IgD-negative memory B cell (primary cell): ENCODE measurements at regions not wholly inside any gene's neighbourhood (a gene's known extent, or its start where the extent isn't known, plus 50 kb on each side); places are given as distances from the start of the nearest gene placed in this dataset.
"Not testable (repeated sequence)": the region's sequence is repeated elsewhere in the genome, so short reads cannot be mapped to it uniquely, and the experiment has no call there.

Experiments
- H3K27ac Mint-ChIP-seq, 3 donors: one replicate each; pipeline ENCODE4 v1.8.0; 2020 to 2022; ENCODE audit warnings: mild to moderate bottlenecking in 3 of 3, mixed read lengths in 3 of 3, moderate library complexity in 1 of 3
- H3K27me3 Mint-ChIP-seq: one replicate; pipeline ENCODE4 v1.8.0; 2021; ENCODE audit warnings: mixed read lengths
- H3K36me3 Mint-ChIP-seq: one replicate; pipeline ENCODE4 v1.8.0; 2020; ENCODE audit warnings: mild to moderate bottlenecking, mixed read lengths
- H3K4me1 Mint-ChIP-seq, 3 donors: one replicate each; pipeline ENCODE4 v1.8.0; 2020 to 2022; ENCODE audit warnings: mixed read lengths in 3 of 3, mild to moderate bottlenecking in 1 of 3
- H3K4me3 Mint-ChIP-seq, 4 donors: one replicate each; pipeline ENCODE4 v1.8.0; 2020 to 2022; ENCODE audit warnings: mild to moderate bottlenecking in 4 of 4, mixed read lengths in 4 of 4, moderate library complexity in 3 of 4
- H3K9me3 Mint-ChIP-seq, 3 donors: one replicate each; pipeline ENCODE4 v1.8.0; 2020 to 2021; ENCODE audit warnings: mixed read lengths in 3 of 3, mild to moderate bottlenecking in 1 of 3

DNA sequence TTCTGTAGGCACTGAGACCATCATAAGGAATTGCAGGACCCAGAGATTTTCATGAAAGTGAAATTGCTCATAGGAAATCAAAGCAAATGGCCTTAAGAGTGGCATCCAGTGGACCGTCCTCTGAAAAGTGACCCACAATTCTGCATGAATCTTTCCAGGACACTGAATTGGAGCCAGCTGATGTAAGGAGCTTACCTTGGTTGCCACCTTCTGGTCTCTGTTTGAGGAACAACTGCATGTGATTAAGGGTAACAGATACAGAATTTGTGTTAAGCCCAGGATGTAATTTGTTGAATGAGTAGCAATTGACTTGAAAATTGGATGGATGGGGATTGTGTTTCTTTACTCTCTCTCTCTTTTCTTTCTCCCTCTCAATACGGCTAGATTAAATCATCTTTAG is 49.9 kb upstream of the GAS1 start:
- Mint-ChIP-seq H3K9me3 (no peaks in the 10 kb centered on the region), H3K27ac (no peak overlapping the region)

DNA sequence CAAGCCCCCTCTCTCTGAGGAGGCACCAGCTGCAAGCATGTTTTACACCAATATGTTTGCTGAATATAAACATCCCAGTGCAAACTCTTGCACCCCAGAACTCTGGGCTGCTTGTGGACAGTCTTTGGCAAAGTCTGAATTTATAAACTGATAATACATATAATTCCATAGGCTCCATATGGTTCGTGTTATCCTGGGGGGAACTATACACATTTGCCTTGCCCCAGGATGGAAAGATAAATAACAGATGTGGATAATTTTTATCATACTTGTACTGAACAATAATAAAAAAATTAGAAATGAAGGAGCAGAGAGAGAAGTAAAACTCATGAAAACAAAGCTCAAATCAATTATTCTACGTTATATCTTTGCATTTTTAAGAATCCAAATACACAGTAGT is 50.6 kb upstream of the GAS1 start:
- Mint-ChIP-seq H3K9me3 (peaks cover 0 to 3% (median 0%) of the 10 kb centered on the region in 3 donors), H3K27ac (no peak overlapping the region)

More for the DNA sequence above, 49.9 kb upstream of the GAS1 start:
- H3K27me3 Mint-ChIP-seq, result no peaks in the 10 kb centered on the region
- no peaks in the 10 kb centered on the region for H3K4me1 Mint-ChIP-seq
- no peaks in the 10 kb centered on the region for H3K36me3 Mint-ChIP-seq
- no peak overlapping the region for H3K4me3 Mint-ChIP-seq

DNA sequence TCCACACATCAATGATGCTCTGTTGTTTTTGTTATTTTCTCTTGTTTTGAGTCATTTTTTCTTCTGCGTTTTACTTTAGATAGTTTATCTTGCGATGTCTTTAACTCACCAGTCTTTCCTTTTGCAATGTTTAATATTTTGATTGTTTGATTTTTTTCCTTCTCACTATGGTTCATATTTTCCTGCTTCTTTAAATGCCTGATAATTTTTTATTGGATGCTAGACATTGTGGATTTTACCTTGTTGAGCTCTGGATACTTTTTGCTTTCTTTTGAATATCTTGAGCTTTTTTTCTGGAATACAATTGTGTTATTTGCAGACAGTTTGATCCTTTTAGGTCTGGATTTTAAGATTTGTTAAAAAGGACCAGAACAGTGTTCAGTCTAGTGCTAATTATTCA is 55.2 kb upstream of the GAS1 start:
- Mint-ChIP-seq H3K4me3 (no peak overlapping the region), H3K27ac (no peak overlapping the region), H3K9me3 (peaks cover 0 to 3% (median 2%) of the 10 kb centered on the region in 3 donors), H3K27me3 (peaks cover 5% of the 10 kb centered on the region), H3K4me1 (no peaks in the 10 kb centered on the region), H3K36me3 (no peaks in the 10 kb centered on the region)

More for the DNA sequence above, 50.6 kb upstream of the GAS1 start:
- H3K4me1 Mint-ChIP-seq, result no peaks in the 10 kb centered on the region
- no peaks in the 10 kb centered on the region for H3K36me3 Mint-ChIP-seq
- H3K27me3 Mint-ChIP-seq, result peaks cover 4% of the 10 kb centered on the region
- no peak overlapping the region for H3K4me3 Mint-ChIP-seq

DNA sequence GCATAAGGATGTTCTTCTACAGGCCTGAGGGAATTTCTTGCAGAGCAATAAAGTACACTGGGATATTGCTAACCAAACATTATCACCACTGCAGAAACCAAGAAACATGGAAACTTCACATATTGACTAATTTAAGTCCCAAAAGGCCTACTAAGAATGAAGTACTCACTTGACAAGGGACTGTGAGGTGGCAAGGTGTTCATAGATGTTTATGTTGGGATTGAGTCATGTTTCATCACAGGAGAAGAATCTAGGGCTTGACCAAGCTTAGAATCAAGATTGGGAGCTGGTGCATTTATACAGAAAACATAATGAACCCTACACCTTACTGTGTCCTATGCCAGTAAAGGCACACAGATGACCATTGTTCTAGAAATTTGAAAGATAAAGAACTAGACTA is 56.7 kb upstream of the GAS1 start:
- Mint-ChIP-seq H3K4me1 (no peaks in the 10 kb centered on the region), H3K4me3 (no peak overlapping the region), H3K9me3 (peaks cover 0 to 3% (median 2%) of the 10 kb centered on the region in 3 donors)

DNA sequence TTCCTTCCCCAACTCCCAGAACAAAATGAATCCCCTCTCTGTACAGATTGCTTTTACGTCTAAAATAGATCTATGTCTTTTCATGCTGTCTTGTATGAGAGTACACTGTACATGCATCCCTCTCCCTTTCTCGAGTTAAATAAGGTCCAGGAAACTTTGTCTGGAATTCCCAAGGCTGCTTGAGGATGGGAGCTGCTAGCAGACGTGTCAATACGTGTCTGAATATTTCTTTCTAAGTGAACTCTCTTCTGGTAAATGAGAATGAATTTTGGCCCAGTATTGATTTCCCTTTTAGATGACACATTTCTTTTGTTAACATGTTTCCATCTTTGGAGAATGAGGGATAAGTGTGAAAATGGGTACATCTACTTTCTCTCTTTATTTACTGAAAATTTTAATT is 59.6 kb upstream of the GAS1 start:
- Mint-ChIP-seq H3K27ac (no peak overlapping the region), H3K9me3 (peaks cover 0 to 3% (median 2%) of the 10 kb centered on the region in 3 donors)

More for the DNA sequence above, 56.7 kb upstream of the GAS1 start:
- Mint-ChIP-seq H3K27ac (no peak overlapping the region), H3K27me3 (peaks cover 5% of the 10 kb centered on the region), H3K36me3 (no peaks in the 10 kb centered on the region)

DNA sequence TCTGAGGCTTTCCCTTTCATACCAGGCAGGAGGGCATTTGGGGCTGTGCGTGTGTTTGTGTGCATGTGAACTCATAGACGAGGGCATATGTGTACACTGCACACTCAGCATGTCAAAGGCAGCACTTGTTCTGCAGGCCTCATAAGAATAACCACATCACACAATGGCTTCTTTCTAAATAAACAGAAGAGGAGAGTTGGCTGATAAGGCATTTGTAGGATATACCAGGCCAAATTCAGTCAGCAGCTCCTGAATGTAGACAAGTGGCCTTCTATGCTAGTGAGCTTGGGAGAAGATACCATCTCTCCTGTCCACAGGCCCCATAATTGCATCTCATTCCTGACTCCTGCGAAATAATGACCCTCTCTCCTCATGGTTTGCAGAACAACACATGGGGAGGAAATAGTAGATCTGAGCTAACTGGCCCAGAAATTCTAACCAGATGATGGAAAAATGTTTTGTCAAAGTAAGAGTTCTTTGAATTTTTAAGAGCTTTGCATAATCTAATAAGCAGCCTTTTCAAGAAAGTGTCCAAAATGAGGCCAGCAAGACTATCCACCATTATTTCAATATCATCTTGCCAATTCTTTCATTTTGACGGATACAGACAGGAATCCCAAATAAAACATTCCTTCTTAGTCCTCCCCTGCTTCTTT is 60.5 kb upstream of the GAS1 start:
- no peaks in the 10 kb centered on the region for H3K36me3 Mint-ChIP-seq
- peaks cover 0 to 2% (median 0%) of the 10 kb centered on the region in 3 donors for H3K9me3 Mint-ChIP-seq
- H3K27me3 Mint-ChIP-seq, result peaks cover 1% of the 10 kb centered on the region
- no peaks in the 10 kb centered on the region for H3K4me1 Mint-ChIP-seq
- H3K4me3 Mint-ChIP-seq, result no peak overlapping the region
- H3K27ac Mint-ChIP-seq, result no peak overlapping the region

More for the DNA sequence above, 59.6 kb upstream of the GAS1 start:
- Mint-ChIP-seq H3K4me3 (no peak overlapping the region), H3K27me3 (peaks cover 5% of the 10 kb centered on the region), H3K4me1 (no peaks in the 10 kb centered on the region), H3K36me3 (no peaks in the 10 kb centered on the region)

DNA sequence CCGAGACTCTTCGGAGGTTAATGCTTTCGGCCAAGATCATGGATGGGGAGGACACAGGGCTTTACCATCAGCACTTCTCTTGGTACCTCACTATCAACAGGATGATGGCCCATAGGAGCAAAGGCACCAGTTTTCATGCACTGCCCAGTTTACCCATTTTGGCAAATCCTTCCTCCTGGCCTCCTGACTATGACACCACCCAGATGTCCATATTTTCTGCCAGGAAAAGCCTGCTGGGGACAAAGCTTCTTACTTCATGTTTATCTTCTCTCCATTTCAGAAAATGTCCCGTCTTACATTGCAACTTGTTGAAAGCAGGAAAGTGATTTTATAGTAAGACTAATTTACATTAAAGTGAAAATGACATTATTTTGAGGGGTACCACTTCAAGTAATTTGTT is 61.4 kb upstream of the GAS1 start:
- H3K4me3 Mint-ChIP-seq, result no peak overlapping the region
- peaks cover 1% of the 10 kb centered on the region for H3K27me3 Mint-ChIP-seq
- H3K9me3 Mint-ChIP-seq, result peaks cover 0 to 2% (median 0%) of the 10 kb centered on the region in 3 donors
- no peaks in the 10 kb centered on the region for H3K4me1 Mint-ChIP-seq
- no peaks in the 10 kb centered on the region for H3K36me3 Mint-ChIP-seq
- H3K27ac Mint-ChIP-seq, result no peak overlapping the region

DNA sequence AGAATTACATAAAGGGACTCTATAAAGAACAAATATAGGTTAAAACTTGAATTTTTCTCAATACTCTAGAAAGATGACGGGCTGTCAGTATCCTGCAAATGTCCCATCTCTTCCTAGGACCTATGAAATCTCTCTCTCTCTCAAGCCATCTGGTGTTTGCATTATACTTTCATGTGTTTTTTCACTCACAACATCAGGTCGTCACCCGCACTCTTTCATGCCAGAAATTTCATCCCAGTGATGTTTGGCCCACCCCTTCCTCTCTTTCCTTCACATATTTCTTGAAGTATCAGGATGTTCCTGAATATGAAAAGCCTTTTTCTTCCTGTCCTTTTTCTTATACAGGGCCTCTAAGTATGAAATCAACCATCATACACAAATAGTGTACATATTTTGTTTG is 63.3 kb upstream of the GAS1 start:
- Mint-ChIP-seq H3K4me3 (no peak overlapping the region), H3K27me3 (no peaks in the 10 kb centered on the region), H3K36me3 (no peaks in the 10 kb centered on the region), H3K9me3 (no peaks in the 10 kb centered on the region), H3K4me1 (no peaks in the 10 kb centered on the region), H3K27ac (no peak overlapping the region)

DNA sequence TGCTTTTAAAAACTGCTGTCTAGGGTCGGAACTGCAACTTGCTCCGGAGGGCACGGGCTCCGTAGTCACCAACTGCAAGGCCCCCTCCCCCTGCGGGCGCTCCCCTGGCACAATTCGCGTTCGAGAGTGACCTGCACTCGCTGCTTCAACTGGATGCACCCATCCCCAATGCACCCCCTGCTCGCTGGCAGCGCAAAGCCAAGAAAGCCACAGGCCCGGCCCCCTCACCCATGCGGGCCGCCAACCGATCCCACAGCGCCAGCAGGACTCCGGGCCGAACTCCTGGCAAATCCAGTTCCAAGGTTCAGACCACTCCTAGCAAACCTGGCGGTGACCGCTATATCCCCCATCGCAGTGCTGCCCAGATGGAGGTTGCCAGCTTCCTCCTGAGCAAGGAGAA is 64.2 kb upstream of the GAS1 start:
- Mint-ChIP-seq H3K9me3 (no peaks in the 10 kb centered on the region), H3K27me3 (no peaks in the 10 kb centered on the region), H3K4me3 (no peak overlapping the region), H3K4me1 (no peaks in the 10 kb centered on the region), H3K36me3 (no peaks in the 10 kb centered on the region), H3K27ac (no peak overlapping the region)

DNA sequence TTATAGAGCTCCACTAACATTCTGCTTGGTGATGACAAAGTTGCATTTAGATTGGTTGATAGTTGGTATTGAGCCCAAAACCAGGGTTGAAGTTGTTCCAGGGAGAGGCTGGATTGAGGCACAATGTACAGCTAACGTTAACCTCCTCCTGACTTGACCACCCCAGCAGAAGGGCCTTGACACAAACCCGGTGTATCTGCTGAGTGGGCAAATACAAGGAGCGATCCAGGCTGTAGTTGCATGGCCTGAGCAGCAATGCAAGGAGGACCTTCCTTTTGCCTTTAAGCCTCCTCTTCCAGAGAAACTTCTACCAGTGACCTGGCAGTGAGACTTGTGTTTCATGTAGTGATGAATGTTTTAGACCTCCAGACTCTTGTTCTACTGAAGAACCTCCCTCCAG is 66.2 kb upstream of the GAS1 start:
- no peak overlapping the region for H3K27ac Mint-ChIP-seq
- no peaks in the 10 kb centered on the region for H3K27me3 Mint-ChIP-seq
- H3K4me1 Mint-ChIP-seq, result no peaks in the 10 kb centered on the region
- H3K36me3 Mint-ChIP-seq, result no peaks in the 10 kb centered on the region
- H3K4me3 Mint-ChIP-seq, result no peak overlapping the region
- H3K9me3 Mint-ChIP-seq, result peaks cover 0 to 6% (median 1%) of the 10 kb centered on the region in 3 donors

DNA sequence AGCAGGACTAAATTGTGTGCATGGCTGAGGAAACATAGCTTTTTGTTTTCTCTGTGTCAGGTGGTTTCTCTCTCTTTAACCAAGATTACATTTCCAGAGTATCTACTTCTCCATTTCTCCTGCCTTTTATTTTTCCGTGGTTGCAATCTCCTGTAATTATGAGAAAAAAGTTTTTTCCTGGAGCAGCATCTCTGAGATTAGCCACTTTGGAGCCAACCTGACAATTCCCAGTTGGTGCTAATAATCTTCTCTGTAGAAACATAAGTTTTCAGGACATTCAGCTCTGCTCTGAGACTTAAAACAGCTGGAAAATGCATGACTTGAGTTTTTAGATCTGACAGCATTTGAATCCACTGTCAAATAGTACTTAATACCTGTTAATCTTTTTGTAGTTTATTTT is 67.1 kb upstream of the GAS1 start:
- Mint-ChIP-seq H3K4me1 (no peaks in the 10 kb centered on the region), H3K4me3 (no peak overlapping the region), H3K36me3 (no peaks in the 10 kb centered on the region), H3K27me3 (no peaks in the 10 kb centered on the region), H3K27ac (no peak overlapping the region), H3K9me3 (peaks cover 0 to 6% (median 1%) of the 10 kb centered on the region in 3 donors)

DNA sequence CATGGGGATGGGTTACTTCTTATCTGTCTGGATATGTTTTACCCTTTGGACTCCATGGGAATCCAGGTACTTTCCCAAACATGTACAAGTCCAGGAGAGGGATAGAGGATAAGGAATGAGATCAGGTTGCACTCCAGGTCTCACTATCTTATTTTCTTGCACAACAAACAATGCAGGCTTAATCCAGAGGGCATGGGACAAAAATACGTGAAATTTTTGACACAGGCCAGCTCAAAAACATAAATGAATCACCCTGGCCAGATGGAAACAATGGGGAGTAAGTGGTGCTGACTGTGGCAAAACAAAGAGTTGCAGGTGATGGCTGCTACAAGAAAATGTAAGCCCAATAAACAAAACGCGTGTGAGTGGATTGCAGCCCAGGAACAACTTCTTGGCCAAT is 69.4 kb upstream of the GAS1 start:
- H3K4me1 Mint-ChIP-seq, result no peaks in the 10 kb centered on the region
- no peaks in the 10 kb centered on the region for H3K36me3 Mint-ChIP-seq
- H3K27ac Mint-ChIP-seq, result no peak overlapping the region
- no peaks in the 10 kb centered on the region for H3K27me3 Mint-ChIP-seq
- H3K4me3 Mint-ChIP-seq, result no peak overlapping the region
- peaks cover 0 to 6% (median 1%) of the 10 kb centered on the region in 3 donors for H3K9me3 Mint-ChIP-seq

DNA sequence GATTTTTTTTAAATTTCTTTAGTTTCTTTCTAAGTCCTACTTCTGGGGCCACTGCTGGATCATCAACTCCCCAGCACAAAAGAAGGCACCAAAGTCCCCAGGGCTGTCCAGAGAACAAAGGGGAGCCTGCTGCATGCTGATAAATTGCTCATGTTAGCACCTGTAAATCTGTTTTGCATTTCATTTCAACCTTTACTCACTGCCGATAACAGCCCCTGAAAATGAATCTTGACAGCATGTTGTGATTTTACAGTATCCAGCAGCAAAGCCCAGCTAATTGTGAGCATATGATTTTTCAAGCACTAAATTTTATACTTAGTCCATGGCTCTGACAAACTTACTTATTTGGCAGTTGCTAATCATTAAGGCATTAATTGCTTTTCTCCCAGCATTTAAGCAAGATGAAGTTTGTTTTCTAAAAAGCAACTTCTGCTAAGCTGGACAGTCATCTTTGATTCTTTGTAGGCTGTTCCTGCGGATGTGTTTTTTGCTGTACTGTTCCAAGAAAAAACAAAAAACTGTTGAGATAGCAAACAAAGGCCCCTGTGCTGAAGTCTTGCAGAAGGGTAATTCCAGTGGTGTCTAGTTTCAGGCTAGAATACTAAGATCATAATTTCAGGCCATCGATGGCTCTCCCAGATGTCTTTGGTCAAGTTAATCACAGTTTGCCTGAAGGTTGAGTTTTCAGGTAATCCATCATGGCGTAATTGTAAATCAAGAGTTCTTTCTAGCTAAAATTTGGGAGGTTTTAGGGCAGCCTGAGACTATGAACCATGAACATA is 73.1 kb upstream of the GAS1 start:
- H3K4me1 Mint-ChIP-seq, result no peaks in the 10 kb centered on the region
- H3K27ac Mint-ChIP-seq, result no peak overlapping the region
- peaks cover 4% of the 10 kb centered on the region for H3K27me3 Mint-ChIP-seq
- H3K36me3 Mint-ChIP-seq, result no peaks in the 10 kb centered on the region
- no peak overlapping the region for H3K4me3 Mint-ChIP-seq
- H3K9me3 Mint-ChIP-seq, result peaks cover 0 to 6% (median 3%) of the 10 kb centered on the region in 3 donors

DNA sequence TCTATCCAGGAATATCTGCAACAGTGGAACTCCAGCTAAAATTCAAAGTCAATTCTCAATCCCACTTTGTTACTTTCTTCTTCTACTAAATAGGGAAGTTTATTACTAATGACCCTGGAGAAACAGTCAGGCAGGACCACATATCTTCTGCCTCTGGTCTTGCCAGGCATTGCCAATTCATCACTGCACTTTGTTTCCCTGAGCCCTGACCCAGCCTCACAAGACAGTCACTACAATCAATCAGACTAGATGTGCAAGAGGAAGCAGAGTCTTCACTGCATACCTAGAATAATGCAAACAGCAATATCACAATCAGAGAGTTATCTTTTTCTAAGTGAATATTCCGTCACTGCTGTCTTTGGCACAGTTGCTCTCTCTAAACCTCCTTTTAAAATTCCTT is 74.9 kb upstream of the GAS1 start:
- Mint-ChIP-seq H3K4me1 (no peaks in the 10 kb centered on the region), H3K27ac (no peak overlapping the region), H3K4me3 (no peak overlapping the region), H3K36me3 (no peaks in the 10 kb centered on the region), H3K9me3 (peaks cover 0 to 6% (median 3%) of the 10 kb centered on the region in 3 donors), H3K27me3 (peaks cover 6% of the 10 kb centered on the region)

DNA sequence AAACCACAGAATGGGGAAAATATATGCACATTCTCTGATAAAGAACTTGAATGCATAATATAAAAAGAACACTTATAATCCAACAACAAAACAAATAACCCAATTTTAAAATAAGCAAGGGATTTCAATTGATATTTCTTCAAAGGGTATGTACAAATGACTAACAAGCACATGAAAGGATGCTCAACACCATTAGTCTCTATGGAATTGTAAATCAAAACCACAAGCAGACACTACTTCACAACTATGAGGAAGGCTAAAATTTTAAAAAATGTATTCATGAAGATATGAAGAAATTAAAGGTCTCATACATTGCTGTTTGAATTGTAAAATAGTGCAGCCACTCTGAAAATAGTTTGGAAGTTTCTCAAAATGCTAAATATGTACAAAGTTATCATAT is 78.9 kb upstream of the GAS1 start:
- no peak overlapping the region for H3K27ac Mint-ChIP-seq
- H3K36me3 Mint-ChIP-seq, result no peaks in the 10 kb centered on the region
- H3K4me3 Mint-ChIP-seq, result no peak overlapping the region
- peaks cover 0 to 6% (median 0%) of the 10 kb centered on the region in 3 donors for H3K9me3 Mint-ChIP-seq
- no peaks in the 10 kb centered on the region for H3K4me1 Mint-ChIP-seq
- peaks cover 7% of the 10 kb centered on the region for H3K27me3 Mint-ChIP-seq

DNA sequence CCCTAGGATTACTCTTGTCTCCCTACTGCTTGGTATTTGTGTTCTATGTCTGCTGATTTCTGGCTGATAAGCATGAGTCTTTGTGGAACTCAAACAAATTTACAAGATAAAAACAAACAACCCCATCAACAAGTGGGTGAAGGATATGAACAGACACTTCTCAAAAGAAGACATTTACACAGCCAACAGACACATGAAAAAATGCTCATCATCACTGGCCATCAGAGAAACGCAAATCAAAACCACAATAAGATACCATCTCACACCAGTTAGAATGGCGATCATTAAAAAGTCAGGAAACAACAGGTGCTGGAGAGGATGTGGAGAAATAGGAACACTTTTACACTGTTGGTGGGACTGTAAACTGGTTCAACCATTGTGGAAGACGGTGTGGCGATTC is 81.5 kb upstream of the GAS1 start:
- H3K9me3 Mint-ChIP-seq, H3K4me1 Mint-ChIP-seq, H3K27ac Mint-ChIP-seq, H3K4me3 Mint-ChIP-seq, H3K36me3 Mint-ChIP-seq, H3K27me3 Mint-ChIP-seq: not testable (repeated sequence)
